HEK293T (cell line): ENCODE measurements at regions not wholly inside any gene's neighbourhood (a gene's known extent, or its start where the extent isn't known, plus 50 kb on each side); places are given as distances from the start of the nearest gene placed in this dataset.

Experiments used
- CTBP1 ChIP-seq: fragments of 450-650 bp; IDR thresholded peaks from 2 replicates; pipeline ENCODE4 v1.6.1; 2016; ENCODE audit warnings: borderline replicate concordance
- ELF4 ChIP-seq: fragments of 450-650 bp; IDR thresholded peaks from 2 replicates; pipeline ENCODE4 v1.6.1; 2017; ENCODE audit warnings: antibody characterized with exemption
- FOXM1 ChIP-seq: fragments of 450-650 bp; IDR thresholded peaks from 2 replicates; pipeline ENCODE4 v1.6.1; 2017; ENCODE audit warnings: mild to moderate bottlenecking, borderline replicate concordance
- L3MBTL2 ChIP-seq: fragments of 450-650 bp; conservative IDR thresholded peaks from 2 replicates; pipeline ENCODE4 v1.6.1; 2016; ENCODE audit warnings: mild to moderate bottlenecking
- SUZ12 ChIP-seq: fragments of 450-650 bp; IDR thresholded peaks from 2 replicates; pipeline ENCODE4 v1.6.1; 2016; ENCODE audit warnings: mild to moderate bottlenecking
- TARDBP ChIP-seq: fragments of 450-650 bp; IDR thresholded peaks from 2 replicates; pipeline ENCODE4 v1.6.1; 2016
- ZNF384 ChIP-seq: fragments of 450-650 bp; IDR thresholded peaks from 2 replicates; pipeline ENCODE4 v1.6.1; 2016

DNA sequence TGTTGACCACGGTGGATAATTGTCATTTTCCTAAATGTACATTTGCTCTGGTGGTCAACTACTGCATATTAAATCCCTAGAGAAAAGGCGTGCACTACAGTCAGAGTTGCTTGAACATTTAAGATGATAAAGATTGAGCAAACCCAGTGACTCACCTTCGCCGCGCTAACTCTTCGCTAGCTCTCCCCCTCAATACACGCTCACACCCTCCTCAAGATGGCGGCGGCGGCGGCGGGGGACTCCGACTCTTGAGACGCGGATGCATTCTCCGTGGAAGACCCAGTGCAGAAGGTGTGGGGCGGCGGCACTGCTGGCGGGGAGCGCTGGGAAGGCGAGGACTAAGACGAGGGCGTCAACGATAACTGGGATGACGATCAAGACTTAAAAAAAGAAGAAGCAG, 79.8 kb upstream of the PFN2 start:
- TF ChIP-seq CTBP1 = no peak
- TF ChIP-seq ELF4 = no peak
- no peak for TF ChIP-seq L3MBTL2
- TF ChIP-seq SUZ12 = no peak
- no peak for TF ChIP-seq ZNF384
- TF ChIP-seq TARDBP = no peak
- TF ChIP-seq FOXM1 = no peak
